HG03521 (cell line): ENCODE measurements at regions not wholly inside any gene's neighbourhood (a gene's known extent, or its start where the extent isn't known, plus 50 kb on each side); places are given as distances from the start of the nearest gene placed in this dataset.

Experiments used
- ATAC-seq: cut with Tn5 transposase; IDR thresholded peaks from one replicate; pipeline ENCODE4 v1.9.1; 2021; ENCODE audit warnings: mild to moderate bottlenecking, moderate library complexity; ENCODE audit not compliant: unreplicated experiment

DNA sequence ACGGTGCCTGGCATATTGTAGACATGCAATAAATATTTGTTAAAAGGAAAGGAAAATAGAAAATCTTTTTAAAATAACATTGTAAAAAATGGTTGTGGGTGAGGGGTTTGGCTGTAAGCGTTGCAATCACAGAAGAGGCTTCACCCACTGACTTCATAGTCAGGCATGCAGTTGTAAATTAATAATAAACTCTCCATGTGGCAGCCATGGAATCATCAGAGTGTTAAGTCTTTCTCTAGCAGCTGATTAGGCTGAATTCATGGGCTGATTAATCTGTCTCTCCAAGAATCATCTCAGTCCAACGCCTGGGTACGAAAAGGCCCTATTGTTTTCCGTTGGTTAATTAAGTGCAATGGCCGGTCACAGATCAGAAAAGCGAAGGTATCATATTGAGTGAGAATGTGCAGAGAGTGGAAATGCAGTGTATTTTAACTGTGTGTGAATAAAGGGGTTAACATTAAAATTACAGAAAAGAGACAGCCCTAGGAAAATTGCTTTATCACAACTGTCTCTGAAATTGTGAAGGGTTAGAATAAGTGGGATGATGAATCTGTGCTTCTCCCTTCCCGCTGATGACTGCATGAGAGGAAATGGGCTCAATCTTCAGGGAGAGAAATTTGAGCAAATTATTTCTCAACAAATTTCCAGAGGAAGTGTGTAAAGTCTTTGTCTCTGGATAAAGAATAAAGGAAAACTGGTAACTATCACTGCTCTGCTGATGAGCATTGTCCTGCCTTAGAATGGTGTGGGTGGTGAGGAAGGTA is 269.0 kb downstream of the FAM76B start:
- ATAC-seq = no peak

DNA sequence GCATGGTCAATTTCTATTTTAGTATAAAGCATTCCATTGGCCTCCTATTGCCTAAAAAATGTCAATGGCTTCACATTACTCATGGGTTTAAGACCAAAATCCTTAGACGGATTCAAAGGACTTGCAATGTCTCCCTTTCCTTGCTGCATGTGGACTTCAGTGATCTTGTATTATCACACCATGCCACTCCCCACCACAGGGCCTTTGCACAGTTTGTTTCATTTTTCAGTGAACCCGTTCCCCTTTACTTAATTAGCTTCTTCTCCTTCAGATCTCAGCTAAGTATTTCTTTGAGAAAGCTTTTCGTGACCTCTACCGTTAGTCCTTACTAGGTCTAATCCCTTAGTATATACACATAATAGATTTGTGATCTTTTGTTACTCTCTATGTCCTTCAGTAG is 269.7 kb downstream of the FAM76B start:
- no peak for ATAC-seq

DNA sequence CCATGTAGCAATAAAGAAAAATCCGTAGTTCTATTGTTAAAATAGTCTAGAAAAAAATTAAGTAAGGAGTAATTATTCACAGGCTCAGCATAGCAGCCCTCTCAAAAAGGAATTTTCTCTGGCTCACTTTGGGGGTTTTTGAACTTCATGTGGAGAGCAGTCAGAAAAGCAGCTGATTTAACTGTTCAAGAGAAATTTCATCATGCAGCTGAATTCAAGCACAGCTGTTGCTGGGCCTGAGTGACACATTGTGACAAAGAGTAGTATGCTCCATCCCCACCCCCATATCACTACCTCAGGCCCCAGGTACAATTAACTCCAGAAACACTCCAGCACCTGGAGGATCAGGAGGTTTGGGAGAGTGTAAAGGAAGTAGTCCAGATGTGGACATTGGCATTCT is 272.1 kb downstream of the FAM76B start:
- ATAC-seq = no peak

DNA sequence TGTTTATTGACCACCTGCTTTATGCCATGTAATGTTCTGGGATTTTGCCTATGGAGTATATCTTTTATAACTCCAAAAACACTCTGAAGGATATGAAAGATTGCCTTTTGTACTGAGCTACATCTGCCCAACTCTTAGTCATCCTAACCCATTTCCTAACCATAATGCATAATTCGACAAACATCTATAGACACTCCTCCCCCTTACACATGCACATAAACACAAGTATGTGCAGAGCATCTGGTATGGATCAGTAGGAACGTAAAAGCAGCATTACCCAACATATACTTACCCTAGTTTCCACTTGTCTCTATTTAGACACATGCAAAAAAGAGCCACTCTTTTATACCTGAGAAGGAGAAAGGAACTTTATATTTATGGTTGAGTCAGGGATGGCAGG is 272.8 kb downstream of the FAM76B start:
- no peak for ATAC-seq

DNA sequence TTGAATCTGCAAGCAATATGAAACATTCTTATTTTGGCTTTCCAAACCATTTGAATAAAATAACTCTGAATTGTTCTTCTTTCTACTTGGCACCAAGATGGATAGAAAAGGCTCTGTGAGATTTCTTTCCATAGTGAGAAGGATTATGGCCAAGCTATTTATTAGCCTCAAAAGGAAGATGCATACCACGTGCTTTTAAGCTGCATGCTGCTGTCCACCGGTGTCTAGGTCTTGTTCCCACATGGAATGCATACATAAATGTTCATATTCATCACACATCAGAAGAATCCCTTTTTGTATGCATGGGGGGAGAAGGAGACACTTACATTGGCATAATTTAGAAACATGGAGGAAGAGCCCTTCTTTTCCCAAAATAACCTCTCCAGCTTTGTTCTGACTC is 273.4 kb downstream of the FAM76B start:
- ATAC-seq = no peak

DNA sequence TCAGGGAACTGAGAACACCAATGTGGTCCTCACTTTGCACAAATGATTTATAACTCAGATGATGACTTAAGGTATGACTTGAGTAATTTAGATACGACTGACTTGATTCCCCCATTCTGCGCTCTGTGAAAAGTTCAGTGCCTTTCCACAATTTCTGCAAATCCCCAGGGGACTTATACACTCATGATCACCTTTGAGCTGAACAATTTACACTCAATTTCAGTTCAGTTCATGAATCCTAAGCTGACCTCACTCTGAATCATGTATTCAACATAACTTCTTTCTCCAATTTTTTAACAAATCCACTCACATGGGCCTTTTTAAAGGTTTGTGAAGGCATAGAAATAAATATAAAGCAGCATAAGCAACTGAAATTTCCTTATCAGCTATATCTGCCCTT is 274.2 kb downstream of the FAM76B start:
- ATAC-seq = no peak

DNA sequence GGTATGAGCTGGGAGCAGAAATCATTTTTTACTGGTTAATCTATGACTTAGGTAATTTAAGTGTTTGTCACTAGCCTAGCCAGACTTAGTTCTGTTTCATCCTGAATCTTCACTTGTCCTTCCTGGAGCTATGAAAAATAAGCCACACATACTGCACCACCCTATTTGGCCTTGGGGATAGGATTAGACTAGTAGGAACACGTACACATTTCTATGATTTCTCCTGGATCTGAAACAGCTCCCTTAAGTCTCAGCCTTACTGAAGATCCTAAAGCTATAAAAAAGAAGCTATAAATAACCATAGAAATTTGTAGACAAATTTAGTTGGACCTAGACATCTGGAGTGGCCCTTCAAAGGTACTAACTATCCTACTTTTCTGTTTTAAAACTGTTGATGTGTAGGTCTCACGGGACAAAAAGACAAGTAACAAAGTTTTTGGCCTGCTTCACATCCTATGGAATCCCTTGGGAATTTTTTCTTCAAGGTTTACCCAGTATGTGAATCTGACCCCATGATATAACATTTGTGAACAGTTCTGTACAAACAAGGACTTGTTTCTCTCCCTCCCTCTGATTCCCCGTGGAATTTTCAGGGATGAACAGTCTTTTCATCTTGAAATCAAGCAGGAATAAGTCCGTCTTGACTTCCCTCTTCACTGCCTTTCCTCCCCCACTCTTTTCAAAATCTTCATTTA is 275.0 kb downstream of the FAM76B start:
- ATAC-seq = no peak

DNA sequence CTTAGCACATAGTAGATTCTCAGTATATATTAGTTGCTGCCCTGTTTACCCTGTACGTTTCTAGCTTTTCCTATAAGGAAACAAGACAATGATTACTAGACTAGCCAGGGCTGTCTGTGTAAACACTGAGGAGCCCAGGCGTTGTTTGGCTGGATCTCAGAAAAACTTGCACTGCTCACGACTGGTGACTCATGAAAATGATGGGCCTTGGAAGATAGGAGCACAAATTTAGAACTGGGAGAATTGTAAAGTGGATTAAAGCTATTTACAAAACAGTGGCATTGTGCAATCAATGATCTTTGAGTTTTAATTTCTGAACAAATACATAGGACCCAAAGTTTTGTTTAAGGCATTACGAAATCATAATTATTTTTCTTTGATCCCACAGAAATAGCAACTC is 276.9 kb downstream of the FAM76B start:
- ATAC-seq = no peak

DNA sequence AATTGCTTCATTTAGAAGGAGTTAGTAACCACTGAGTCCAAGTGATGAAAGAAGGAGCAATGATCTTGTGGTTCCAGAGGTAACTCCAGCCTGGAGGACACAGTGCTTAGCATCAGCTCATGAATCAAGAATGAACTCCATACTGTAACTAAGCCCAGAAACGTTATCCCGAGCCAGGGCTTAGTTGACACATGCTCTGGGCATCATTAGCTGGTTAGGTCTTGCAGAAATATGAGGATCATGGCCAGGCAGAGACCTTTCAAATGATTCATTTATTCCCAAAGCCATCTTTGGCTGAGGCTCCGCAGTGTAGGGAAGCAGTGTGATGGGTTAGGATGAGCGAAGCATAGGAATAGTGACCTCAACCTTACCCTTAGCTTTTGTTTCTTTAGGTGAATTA is 277.4 kb downstream of the FAM76B start:
- ATAC-seq = no peak

DNA sequence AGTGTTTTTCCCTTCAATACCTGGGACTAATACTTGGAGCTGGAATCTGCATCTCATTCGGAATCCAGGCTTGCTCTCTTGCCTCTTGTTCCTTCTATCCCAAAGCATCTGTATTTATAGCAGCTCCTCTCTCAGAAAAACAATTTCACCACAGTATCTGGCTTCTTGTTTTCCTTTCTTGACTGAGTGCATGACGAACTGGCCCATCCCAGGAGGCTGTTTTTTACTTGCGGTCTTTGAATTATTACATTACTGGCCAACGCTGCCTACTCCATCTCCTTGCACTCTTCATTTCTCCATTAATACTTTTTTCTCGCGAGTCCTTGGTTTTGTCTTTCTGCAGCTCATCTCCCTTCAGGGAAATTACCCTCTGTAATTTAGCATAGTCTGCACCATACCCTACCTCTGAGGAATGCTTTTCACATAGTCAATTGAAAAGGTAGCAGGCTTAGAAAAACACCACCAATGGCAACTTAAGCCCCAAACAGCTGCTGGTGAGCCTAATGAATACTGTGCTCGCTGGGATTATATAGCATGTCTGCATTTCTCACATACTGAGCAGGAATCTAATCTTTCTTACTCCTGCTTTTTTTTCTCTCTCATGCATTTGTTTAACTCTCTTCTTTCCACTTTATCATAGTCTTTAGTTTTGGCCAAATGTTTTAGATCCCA is 277.4 kb upstream of the SESN3 start:
- no peak for ATAC-seq

DNA sequence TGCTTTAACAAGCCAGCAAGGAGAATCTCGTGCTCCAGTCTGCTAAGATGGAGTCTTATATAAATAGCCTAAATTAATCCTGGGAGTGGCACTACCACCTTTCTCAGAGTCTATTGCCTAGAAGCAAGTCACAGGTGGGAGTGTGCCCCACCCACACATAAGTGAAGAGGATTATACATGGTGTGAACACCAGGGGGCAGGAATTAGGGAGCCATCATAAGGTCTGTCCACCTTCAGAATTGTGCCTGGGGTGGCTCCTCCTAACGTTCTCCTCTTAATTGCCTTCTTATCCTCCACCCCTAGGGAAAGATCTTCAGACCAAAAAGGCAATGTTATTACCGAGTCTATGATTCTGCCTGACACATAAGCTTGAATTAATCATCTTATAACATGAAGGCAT is 276.8 kb upstream of the SESN3 start:
- ATAC-seq = no peak

DNA sequence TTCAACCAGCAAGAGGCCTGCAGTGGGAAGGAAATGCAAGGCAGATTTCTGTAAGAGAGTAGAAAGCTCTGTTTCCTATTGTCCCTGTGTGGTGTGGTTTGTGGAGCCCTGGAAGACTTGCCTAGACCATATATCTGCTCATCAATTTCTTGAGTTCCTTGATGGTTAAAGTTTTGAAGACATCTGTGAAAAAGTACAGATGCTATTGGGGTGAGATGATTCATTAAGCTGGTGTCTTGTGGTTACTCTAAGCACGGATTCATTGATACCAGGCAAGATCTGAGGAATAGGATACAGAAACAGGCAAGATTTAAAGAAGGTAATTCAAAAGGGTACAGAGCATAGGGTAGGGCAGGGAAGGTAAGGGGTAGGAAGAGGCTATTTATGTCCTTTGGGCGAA is 275.8 kb upstream of the SESN3 start:
- ATAC-seq = no peak

DNA sequence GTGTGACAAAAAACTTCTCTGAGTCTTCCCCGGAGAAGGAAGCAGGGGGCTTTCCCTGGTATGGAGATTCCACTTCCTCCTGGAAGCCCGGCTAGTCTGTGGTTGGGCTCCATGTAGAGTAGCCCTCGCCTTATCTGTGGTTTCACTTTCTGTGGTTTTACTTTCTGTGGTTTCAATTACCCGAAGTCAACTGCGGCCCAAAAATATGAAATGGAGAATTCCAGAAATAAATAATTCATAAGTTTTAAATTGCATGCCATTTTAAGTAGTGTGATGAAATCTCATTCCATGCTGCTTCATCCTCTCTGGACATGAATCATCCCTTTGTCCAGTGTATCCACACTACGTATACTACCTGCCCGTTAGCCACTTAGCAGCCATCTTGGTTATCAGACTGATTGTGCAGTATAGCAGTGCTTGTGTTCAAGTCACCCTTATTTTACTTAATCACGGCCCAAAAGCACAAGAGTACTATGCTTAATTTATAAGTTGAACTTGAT is 275.0 kb upstream of the SESN3 start:
- ATAC-seq = no peak

DNA sequence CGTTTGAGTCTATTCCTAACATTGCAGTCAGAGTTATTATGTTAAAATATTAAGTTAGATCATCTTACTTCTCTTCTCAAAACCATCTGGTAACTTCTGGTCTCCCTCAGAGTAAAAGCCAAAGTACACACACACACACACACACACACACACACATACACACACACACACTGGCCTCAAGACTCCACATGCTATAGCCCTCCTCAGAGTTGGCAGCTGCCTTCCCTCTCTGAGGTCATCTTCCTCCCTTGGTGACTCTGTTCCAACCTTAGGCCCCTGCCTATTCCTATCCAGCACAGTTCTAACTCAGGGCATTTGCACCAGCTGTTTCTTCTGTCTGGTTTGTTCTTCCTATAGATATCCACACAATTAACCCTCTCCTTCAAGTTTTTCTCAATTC is 272.0 kb upstream of the SESN3 start:
- ATAC-seq = no peak

DNA sequence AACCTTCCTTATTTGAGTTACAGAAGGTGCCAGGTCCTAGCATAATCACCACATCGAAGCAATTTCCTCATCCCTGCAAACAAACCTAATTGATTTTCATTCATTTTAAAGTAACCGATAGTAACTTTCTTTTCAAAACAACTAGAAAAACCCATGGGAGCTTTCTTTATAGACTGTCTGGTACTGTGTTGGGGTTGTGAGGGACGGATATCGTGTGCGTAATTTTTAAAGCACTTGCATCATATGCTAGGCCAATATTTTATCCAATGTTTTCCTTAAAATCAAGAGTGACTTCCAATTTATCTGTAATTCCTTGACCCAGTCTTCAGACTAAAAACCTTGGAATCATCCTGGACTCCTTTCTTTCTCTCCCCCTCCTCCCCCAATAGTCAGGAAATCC is 271.5 kb upstream of the SESN3 start:
- ATAC-seq = no peak

DNA sequence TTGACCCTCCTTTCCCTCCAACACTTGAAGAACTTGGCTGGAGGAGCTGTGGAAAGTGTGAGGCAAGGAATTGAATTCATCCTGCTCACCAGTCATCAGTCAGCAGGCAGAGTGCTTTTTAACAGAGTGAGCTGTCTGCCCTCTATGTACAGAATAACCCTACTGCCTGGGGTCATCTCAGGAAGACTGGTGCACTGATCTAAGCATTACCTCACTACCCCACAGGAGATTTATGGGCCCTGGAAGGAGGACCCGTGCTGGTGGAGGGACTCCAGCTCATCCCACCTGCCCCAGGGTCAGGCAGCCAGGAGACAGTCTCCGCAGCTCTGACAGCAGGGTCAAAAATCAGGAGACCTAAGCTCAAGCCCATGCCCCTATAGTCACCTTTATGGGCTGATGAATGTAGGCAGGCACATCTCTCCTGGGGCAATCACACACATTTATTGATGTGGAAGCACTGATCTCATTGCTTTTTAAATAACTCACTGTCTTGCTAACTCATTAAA is 270.8 kb upstream of the SESN3 start:
- ATAC-seq = no peak

DNA sequence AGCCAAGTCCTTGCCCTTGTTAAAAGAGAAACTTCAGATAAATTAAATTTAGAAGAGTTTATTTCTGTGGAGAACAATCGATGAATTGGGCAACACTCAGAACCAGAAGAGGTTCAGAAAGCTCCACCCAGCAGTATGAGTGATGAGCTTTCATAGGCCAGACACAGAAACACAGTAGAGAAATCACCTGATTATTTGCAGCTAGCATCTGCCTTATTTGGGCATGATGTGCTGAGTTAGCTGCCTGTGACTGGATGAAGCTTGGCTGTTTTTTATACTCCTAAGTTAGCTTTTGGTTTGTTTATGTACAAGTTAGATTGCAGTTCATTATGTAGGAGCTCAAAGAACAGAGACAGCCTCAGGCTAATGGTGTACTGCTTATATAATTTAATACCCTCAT is 269.5 kb upstream of the SESN3 start:
- ATAC-seq = no peak

DNA sequence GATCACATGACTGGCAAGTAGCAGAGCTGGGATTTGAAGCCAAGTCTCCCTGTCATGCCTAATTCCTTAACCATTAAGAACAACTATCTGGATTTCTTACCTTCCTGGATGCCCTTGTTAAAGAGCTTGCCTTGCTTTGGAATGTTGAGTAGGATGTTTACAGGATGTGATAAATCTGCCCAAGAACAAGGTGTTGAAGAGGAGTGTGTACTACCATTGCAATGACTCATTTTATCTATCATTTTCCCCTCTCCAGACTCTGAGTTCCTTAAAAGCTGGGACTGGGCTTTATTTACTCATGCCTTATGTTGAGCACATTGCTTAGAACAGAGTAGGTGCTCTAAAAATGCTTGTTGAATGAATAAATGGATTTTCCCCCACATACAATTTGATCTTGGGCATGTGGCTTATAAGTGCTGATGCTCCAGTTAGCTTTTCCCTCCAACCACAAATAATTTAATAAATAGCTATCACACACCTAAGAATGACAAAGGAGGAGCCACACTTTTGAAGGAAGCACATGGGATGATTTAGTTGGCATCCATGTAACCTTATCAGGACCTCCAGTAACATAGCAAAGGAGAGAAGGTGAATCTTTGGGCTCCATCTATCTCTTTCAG is 268.6 kb upstream of the SESN3 start:
- ATAC-seq = no peak

DNA sequence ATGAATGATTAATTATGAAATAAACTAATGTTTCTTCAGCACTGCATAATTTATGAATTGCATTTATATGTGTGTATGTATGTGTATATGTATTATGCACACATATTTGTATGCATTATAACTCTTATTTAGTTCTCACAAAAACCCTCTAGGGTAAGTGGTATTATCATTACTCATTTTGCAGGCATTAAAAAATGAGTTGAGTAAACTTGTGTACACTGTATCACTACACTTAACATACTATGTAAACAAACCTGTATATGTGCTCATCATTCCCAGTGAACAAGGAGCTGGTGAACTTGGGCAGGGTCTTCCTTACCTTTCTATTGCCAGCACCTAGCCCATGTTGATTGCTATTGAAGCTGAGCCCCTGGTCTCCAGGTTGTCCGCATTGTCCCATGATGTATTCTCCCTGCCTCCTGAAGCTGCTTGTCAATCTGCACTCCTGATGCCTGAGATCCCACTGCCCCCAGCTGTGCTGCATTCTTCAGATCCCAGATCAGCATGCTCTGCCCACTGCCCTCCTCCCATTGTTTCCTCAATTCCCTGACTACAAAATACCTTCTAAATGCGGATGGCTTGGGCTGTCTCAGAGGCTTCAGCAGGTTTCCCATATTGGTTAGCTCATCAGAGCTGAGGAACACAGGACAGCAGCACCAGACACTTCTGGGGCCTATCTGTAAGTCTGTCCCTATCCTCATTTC is 267.9 kb upstream of the SESN3 start:
- no peak for ATAC-seq

DNA sequence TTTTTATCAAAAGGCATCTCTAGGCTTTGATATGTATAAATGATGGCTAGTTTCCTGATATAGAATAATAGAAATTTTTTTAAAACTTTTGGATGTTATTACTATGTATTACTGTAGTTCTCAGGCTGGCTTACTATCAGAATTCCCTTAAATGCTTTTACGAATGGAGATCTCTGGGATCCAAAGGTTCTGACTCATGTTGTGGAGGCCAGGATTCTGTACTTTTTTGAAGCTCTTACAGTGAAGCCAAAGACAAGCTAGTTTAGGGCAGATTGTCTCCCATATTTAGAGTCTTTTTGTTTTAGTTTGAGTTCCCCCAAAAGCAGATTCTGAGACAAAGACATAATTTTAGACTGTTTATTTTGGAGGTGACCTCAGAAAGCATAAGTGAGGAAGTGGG is 265.9 kb upstream of the SESN3 start:
- no peak for ATAC-seq

DNA sequence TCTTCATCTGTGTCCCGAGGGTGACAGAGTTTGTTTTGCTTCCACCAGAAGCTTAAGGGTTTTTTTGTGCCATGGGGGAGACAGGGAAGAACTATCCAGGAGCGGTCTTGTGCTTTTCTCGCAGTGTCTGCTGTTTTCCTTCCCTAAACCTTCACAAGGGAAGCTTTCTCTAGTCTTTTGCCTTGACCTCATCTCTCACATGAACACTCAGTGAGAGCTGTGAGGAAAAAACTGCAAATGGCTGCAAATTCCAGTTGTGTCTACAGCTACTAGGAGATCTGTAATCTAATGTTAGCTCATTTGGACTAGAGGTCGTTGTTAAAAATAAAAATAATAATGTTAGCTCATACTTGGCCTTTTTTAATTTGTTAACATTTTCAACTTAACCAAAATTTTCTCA is 264.7 kb upstream of the SESN3 start:
- no peak for ATAC-seq
